Gastrocnemius medialis (tissue), 4 donors: ENCODE measurements at regions not wholly inside any gene's neighbourhood (a gene's known extent, or its start where the extent isn't known, plus 50 kb on each side); places are given as distances from the start of the nearest gene placed in this dataset.

Experiments
- CTCF ChIP-seq, 5 experiments: fragments of 450-650 bp in 3 of 5; fragments of 200-600 bp in 2 of 5; sonication (generic) in 2 of 5; IDR thresholded peaks in 4 of 5; conservative IDR thresholded peaks in 1 of 5; 1 replicate in 4 of 5; 2 replicates in 1 of 5; pipeline ENCODE4 v1.5.1; 2016 to 2019; ENCODE audit warnings: antibody characterized with exemption in 5 of 5, mild to moderate bottlenecking in 3 of 5, moderate library complexity in 3 of 5
- POLR2A ChIP-seq, 2 donors: fragments of 450-650 bp; IDR thresholded peaks; one replicate each; pipeline ENCODE4 v1.6.1; 2017; ENCODE audit warnings: antibody characterized with exemption in 2 of 2, mild to moderate bottlenecking in 2 of 2, moderate library complexity in 2 of 2

- TF ChIP-seq CTCF (IDR thresholded peaks at IDR 0.05 in 4 of 5, conservative IDR thresholded peaks at IDR 0.05 in 1 of 5) (no peak), POLR2A (IDR thresholded peaks at IDR 0.05) (no peak)
Observed at GRCh38 chr1:23616292-23616824, 57.1 kb upstream of the ID3 start.
